ENCODE measurements at regions not wholly inside any gene's neighbourhood (a gene's known extent, or its start where the extent isn't known, plus 50 kb on each side); places are given as distances from the start of the nearest gene placed in this dataset.

GRCh38 chr13:88026241-88026640, 355.1 kb downstream of the SLITRK5 start:
- TF ChIP-seq ATF3 (IDR thresholded peaks at IDR 0.05) (no peak), CTCF (IDR thresholded peaks at IDR 0.05; ENCODE audit: low read depth, low read length, missing input control) (no peak), SP1 (IDR thresholded peaks at IDR 0.05) (no peak), RAD21 (IDR thresholded peaks at IDR 0.05) (no peak), EGR1 (IDR thresholded peaks at IDR 0.05; ENCODE audit: low read depth in 2 of 2) (no peak)

Measured in liver (tissue), 3 donors.